Mesenchymal stem cell (in vitro differentiated cells and primary cell): ENCODE measurements at regions not wholly inside any gene's neighbourhood (a gene's known extent, or its start where the extent isn't known, plus 50 kb on each side); places are given as distances from the start of the nearest gene placed in this dataset.

Experiments used
- DNase-seq: peaks from one replicate; pipeline ENCODE4 v3.0.0-alpha.2; 2013
- H2AFZ ChIP-seq: one replicate; pipeline ENCODE4 v1.6.1; 2013; ENCODE audit warnings: low read depth, mild to moderate bottlenecking, control low read depth, inconsistent platforms, low read length, moderate library complexity
- H2AK5ac ChIP-seq: 2 replicates; pipeline ENCODE4 v1.6.1; 2013; ENCODE audit warnings: low read length, moderate library complexity, mild to moderate bottlenecking, inconsistent platforms; ENCODE audit not compliant: severe bottlenecking
- H2BK120ac ChIP-seq: one replicate; pipeline ENCODE4 v1.6.1; 2013; ENCODE audit warnings: low read depth, mild to moderate bottlenecking, inconsistent platforms, low read length, moderate library complexity
- H2BK12ac ChIP-seq, 2 experiments: one replicate each; pipeline ENCODE4 v1.6.1; 2013; ENCODE audit warnings: inconsistent platforms in 2 of 2, low read length in 2 of 2, mild to moderate bottlenecking in 2 of 2, moderate library complexity in 2 of 2, control low read depth in 1 of 2
- H2BK15ac ChIP-seq: one replicate; pipeline ENCODE4 v1.6.1; 2013; ENCODE audit warnings: mild to moderate bottlenecking, low read depth, inconsistent platforms; ENCODE audit not compliant: poor library complexity, severe bottlenecking
- H2BK5ac ChIP-seq: 2 replicates; pipeline ENCODE4 v1.6.1; 2013; ENCODE audit warnings: low read depth, mild to moderate bottlenecking, low read length, control low read depth, inconsistent platforms; ENCODE audit not compliant: poor library complexity, severe bottlenecking
- H3K14ac ChIP-seq, 2 experiments: one replicate each; pipeline ENCODE4 v1.6.1; 2013; ENCODE audit warnings: inconsistent platforms in 2 of 2, low read length in 2 of 2, control low read depth in 1 of 2, mild to moderate bottlenecking in 1 of 2, moderate library complexity in 1 of 2
- H3K18ac ChIP-seq, 2 experiments: one replicate each; pipeline ENCODE4 v1.6.1; 2013; ENCODE audit warnings: inconsistent platforms in 2 of 2, low read length in 2 of 2, control low read depth in 1 of 2, low read depth in 1 of 2, mild to moderate bottlenecking in 1 of 2
- H3K23ac ChIP-seq, 2 experiments: one replicate each; pipeline ENCODE4 v1.6.1; 2013; ENCODE audit warnings: inconsistent platforms in 2 of 2, low read length in 2 of 2, mild to moderate bottlenecking in 2 of 2, moderate library complexity in 2 of 2, control low read depth in 1 of 2
- H3K27ac ChIP-seq: 2 replicates; pipeline ENCODE4 v1.5.1; 2013; ENCODE audit warnings: mild to moderate bottlenecking, moderate library complexity, low read length, control low read depth, inconsistent platforms; ENCODE audit not compliant: poor library complexity, severe bottlenecking
- H3K27me3 ChIP-seq, 2 experiments: 2 replicates each; pipeline versions ENCODE4 v1.6.1 to v1.7.0; 2013; ENCODE audit warnings: low read length in 2 of 2, mild to moderate bottlenecking in 2 of 2, moderate library complexity in 2 of 2, control low read depth in 1 of 2, inconsistent platforms in 1 of 2; ENCODE audit not compliant: control insufficient read depth in 1 of 2, insufficient read depth in 1 of 2
- H3K36me3 ChIP-seq, 2 experiments: 2 replicates each; pipeline versions ENCODE4 v1.6.1 to v1.7.0; 2013; ENCODE audit warnings: low read length in 2 of 2, control low read depth in 1 of 2, inconsistent platforms in 1 of 2, low read depth in 1 of 2, mild to moderate bottlenecking in 1 of 2; ENCODE audit not compliant: insufficient read depth in 2 of 2, control insufficient read depth in 1 of 2
- H3K4ac ChIP-seq, 2 experiments: one replicate each; pipeline ENCODE4 v1.6.1; 2013; ENCODE audit warnings: inconsistent platforms in 2 of 2, low read length in 2 of 2, mild to moderate bottlenecking in 2 of 2, moderate library complexity in 2 of 2, control low read depth in 1 of 2, low read depth in 1 of 2
- H3K4me1 ChIP-seq: 2 replicates; pipeline ENCODE4 v1.6.1; 2013; ENCODE audit warnings: low read depth, low read length, control low read depth; ENCODE audit not compliant: control insufficient read depth, insufficient read depth
- H3K4me2 ChIP-seq: 2 replicates; pipeline ENCODE4 v1.6.1; 2013; ENCODE audit warnings: low read length, mild to moderate bottlenecking, inconsistent platforms; ENCODE audit not compliant: poor library complexity, severe bottlenecking
- H3K4me3 ChIP-seq, 2 experiments: 2 replicates each; pipeline versions ENCODE4 v1.5.1 to v1.7.0; 2013; ENCODE audit warnings: low read length in 2 of 2, mild to moderate bottlenecking in 2 of 2, control low read depth in 1 of 2, low read depth in 1 of 2; ENCODE audit not compliant: insufficient read depth in 1 of 2
- H3K79me1 ChIP-seq: replicated peaks from 2 replicates; pipeline ENCODE4 v1.6.1; 2013; ENCODE audit warnings: mild to moderate bottlenecking, control low read depth, low read length, inconsistent platforms; ENCODE audit not compliant: poor library complexity, severe bottlenecking
- H3K9ac ChIP-seq: 2 replicates; pipeline ENCODE4 v1.7.0; 2013; ENCODE audit warnings: mild to moderate bottlenecking, low read length, moderate library complexity
- H3K9me3 ChIP-seq: 2 replicates; pipeline ENCODE4 v1.7.0; 2013; ENCODE audit warnings: mild to moderate bottlenecking, low read length; ENCODE audit not compliant: control insufficient read depth
- H4K8ac ChIP-seq: one replicate; pipeline ENCODE4 v1.6.1; 2013; ENCODE audit warnings: inconsistent platforms, mild to moderate bottlenecking, low read length, moderate library complexity
- H4K91ac ChIP-seq: one replicate; pipeline ENCODE4 v1.6.1; 2013; ENCODE audit warnings: mild to moderate bottlenecking, low read length, inconsistent platforms
- WGBS: methylation state at CpG from one replicate; pipeline ENCODE4 v1.1.7; 2013; ENCODE audit warnings: mixed read lengths; 5-methylcytosine and 5-hydroxymethylcytosine counted together

- 76% methylated on average over 2 of the region's 3 CpGs for WGBS
- Histone ChIP-seq H3K9ac (no peak overlapping the region), H3K27me3 (peaks cover 0 to 14% of the 10 kb centered on the region in 2 experiments), H3K23ac (no peak overlapping the region), H3K18ac (no peak overlapping the region), H2AFZ (no peak overlapping the region), H3K4me2 (no peak overlapping the region), H3K4ac (no peak overlapping the region), H2BK12ac (no peak overlapping the region), H3K36me3 (no peaks in the 10 kb centered on the region), H3K9me3 (peaks cover 5% of the 10 kb centered on the region), H3K14ac (no peak overlapping the region), H3K4me3 (no peak overlapping the region), H3K27ac (no peak overlapping the region), H2BK5ac (no peak overlapping the region), H2BK15ac (no peak overlapping the region), H2AK5ac (no peak overlapping the region), H3K4me1 (no peaks in the 10 kb centered on the region), H4K8ac (no peak overlapping the region), H2BK120ac (no peak overlapping the region), H3K79me1 (no peaks in the 10 kb centered on the region), H4K91ac (no peak overlapping the region)
- DNase-seq: no peak
These were observed 83.6 kb downstream of the LBH start for GRCh38 chr2:30314981-30315380.

- peaks cover 5% of the 10 kb centered on the region for H3K9me3 ChIP-seq
- H2BK5ac ChIP-seq: no peak overlapping the region
- no peak overlapping the region for H4K91ac ChIP-seq
- no peak overlapping the region for H3K18ac ChIP-seq
- no peak overlapping the region for H3K9ac ChIP-seq
- H3K79me1 ChIP-seq: no peaks in the 10 kb centered on the region
- no peak overlapping the region for H2AK5ac ChIP-seq
- H3K36me3 ChIP-seq: no peaks in the 10 kb centered on the region
- no peak overlapping the region for H3K4ac ChIP-seq
- no peak overlapping the region for H2AFZ ChIP-seq
- H3K4me2 ChIP-seq: no peak overlapping the region
- H2BK120ac ChIP-seq: no peak overlapping the region
- no peak overlapping the region for H3K4me3 ChIP-seq
- no peak for DNase-seq
- no peak overlapping the region for H2BK12ac ChIP-seq
- no peaks in the 10 kb centered on the region for H3K4me1 ChIP-seq
- H3K23ac ChIP-seq: no peak overlapping the region
- no peak overlapping the region for H2BK15ac ChIP-seq
- no peak overlapping the region for H4K8ac ChIP-seq
- WGBS: 78% methylated on average over 2 of the region's 3 CpGs
- no peak overlapping the region for H3K27ac ChIP-seq
- no peak overlapping the region for H3K14ac ChIP-seq
- peaks cover 0 to 11% of the 10 kb centered on the region in 2 experiments for H3K27me3 ChIP-seq
These were observed 84.2 kb downstream of the LBH start for GRCh38 chr2:30315391-30316063.

- H2AFZ ChIP-seq: no peak overlapping the region
- no peak overlapping the region for H3K4ac ChIP-seq
- H3K4me3 ChIP-seq: no peak overlapping the region
- H2BK12ac ChIP-seq: no peak overlapping the region
- no peak overlapping the region for H2AK5ac ChIP-seq
- H3K14ac ChIP-seq: no peak overlapping the region
- H3K36me3 ChIP-seq: no peaks in the 10 kb centered on the region
- H3K79me1 ChIP-seq: no peaks in the 10 kb centered on the region
- H3K4me2 ChIP-seq: no peak overlapping the region
- no peak overlapping the region for H3K18ac ChIP-seq
- H4K91ac ChIP-seq: no peak overlapping the region
- peaks cover 0 to 11% of the 10 kb centered on the region in 2 experiments for H3K27me3 ChIP-seq
- H2BK5ac ChIP-seq: no peak overlapping the region
- H3K4me1 ChIP-seq: no peaks in the 10 kb centered on the region
- 94% methylated on average over 2 of the region's 2 CpGs for WGBS
- no peak for DNase-seq
- H2BK120ac ChIP-seq: no peak overlapping the region
- H3K27ac ChIP-seq: no peak overlapping the region
- H3K9me3 ChIP-seq: peaks cover 5% of the 10 kb centered on the region
- H3K9ac ChIP-seq: no peak overlapping the region
- H4K8ac ChIP-seq: no peak overlapping the region
- no peak overlapping the region for H2BK15ac ChIP-seq
- H3K23ac ChIP-seq: no peak overlapping the region
These were observed 85.1 kb downstream of the LBH start for GRCh38 chr2:30316408-30316807.

- no peak overlapping the region for H2BK5ac ChIP-seq
- no peak overlapping the region for H3K4me3 ChIP-seq
- H3K4ac ChIP-seq: no peak overlapping the region
- no peaks in the 10 kb centered on the region for H3K36me3 ChIP-seq
- no peak overlapping the region for H3K27ac ChIP-seq
- H4K8ac ChIP-seq: no peak overlapping the region
- no peak overlapping the region for H3K14ac ChIP-seq
- H3K23ac ChIP-seq: no peak overlapping the region
- 90% methylated on average over 7 of the region's 8 CpGs for WGBS
- no peak overlapping the region for H2AK5ac ChIP-seq
- no peak overlapping the region for H2BK15ac ChIP-seq
- H3K4me1 ChIP-seq: no peaks in the 10 kb centered on the region
- peaks cover 5% of the 10 kb centered on the region for H3K9me3 ChIP-seq
- DNase-seq: no peak
- H4K91ac ChIP-seq: no peak overlapping the region
- no peak overlapping the region for H3K4me2 ChIP-seq
- peaks cover 0 to 25% of the 10 kb centered on the region in 2 experiments for H3K27me3 ChIP-seq
- H2BK12ac ChIP-seq: no peak overlapping the region
- no peak overlapping the region for H3K18ac ChIP-seq
- no peak overlapping the region for H3K9ac ChIP-seq
- no peak overlapping the region for H2AFZ ChIP-seq
- no peak overlapping the region for H2BK120ac ChIP-seq
- no peaks in the 10 kb centered on the region for H3K79me1 ChIP-seq
These were observed 87.9 kb downstream of the LBH start for GRCh38 chr2:30318987-30319782.
